H1 (cell line): ENCODE measurements at regions not wholly inside any gene's neighbourhood (a gene's known extent, or its start where the extent isn't known, plus 50 kb on each side); places are given as distances from the start of the nearest gene placed in this dataset.

Source experiments
- RAD21 ChIP-seq, 2 experiments: IDR thresholded peaks in 1 of 2; conservative IDR thresholded peaks in 1 of 2; 2 replicates each; pipeline ENCODE4 v1.6.1; 2011; ENCODE audit warnings: low read depth in 2 of 2, low read length in 2 of 2, improper control_type of control experiment in 1 of 2, inconsistent platforms in 1 of 2, mild to moderate bottlenecking in 1 of 2, moderate library complexity in 1 of 2
- SIN3A ChIP-seq, 2 experiments: IDR thresholded peaks in 1 of 2; conservative IDR thresholded peaks in 1 of 2; 2 replicates each; pipeline ENCODE4 v1.6.1; 2011 to 2012; ENCODE audit warnings: low read length in 2 of 2, improper control_type of control experiment in 1 of 2, low read depth in 1 of 2, mild to moderate bottlenecking in 1 of 2
- SIX5 ChIP-seq: IDR thresholded peaks from 2 replicates; pipeline ENCODE4 v1.6.1; 2011; ENCODE audit warnings: mild to moderate bottlenecking, low read depth, low read length
- YY1 ChIP-seq: IDR thresholded peaks from 2 replicates; pipeline ENCODE4 v1.6.1; 2011; ENCODE audit warnings: low read depth, mild to moderate bottlenecking, low read length
- TF ChIP-seq, protein P1 (sequence below): IDR thresholded peaks from 2 replicates; pipeline ENCODE4 v1.6.1; 2012; ENCODE audit warnings: inconsistent platforms

DNA sequence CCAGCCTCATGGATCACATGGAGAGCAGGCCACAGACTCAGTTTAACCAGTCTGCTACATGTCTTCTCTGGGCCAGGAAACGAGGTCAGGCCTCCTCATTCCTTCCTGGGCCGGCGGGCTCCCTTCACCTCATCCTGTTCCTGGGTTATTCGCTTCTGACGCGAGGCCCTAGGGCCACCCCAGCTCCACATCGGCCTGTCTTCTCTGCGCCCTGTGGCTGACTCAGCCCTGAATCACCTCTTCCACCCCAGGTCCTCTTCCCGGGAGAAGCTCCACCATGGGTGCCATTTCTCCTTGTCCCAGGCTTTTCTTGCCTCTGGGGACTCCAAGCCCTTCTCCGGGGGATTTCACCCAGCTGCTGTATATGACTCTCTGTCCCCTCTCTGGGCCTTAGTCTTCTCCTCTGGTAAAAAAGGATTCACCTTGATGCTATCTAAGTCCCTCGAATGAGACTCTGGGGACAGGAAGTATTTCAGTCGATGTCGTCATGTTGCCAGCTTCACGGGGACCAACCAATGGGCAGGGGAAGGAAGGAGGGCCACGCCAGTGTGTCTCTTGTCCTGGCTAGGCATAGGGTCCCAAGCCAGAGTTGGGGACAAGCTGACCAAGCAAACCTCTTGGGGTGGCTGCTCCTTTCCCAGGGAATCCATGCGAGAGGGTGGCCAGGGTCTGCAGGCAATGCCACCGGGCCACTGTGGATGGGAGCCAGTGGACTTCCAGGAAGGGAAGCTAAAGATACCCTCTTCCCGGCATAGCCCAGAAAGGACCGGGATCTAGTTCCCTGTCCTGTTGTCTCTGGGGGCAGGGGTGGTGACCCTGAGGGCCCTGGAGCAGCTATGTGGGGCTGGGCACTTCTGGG is 58.7 kb downstream of the SOCS3 start (continued):
- TF ChIP-seq SIX5 (no peak), RAD21 (IDR thresholded peaks at IDR 0.05 in 1 of 2, conservative IDR thresholded peaks at IDR 0.05 in 1 of 2; ENCODE audit: low read depth in 2 of 2, low read length in 2 of 2) (no peak), YY1 (no peak), SIN3A (conservative IDR thresholded peaks at IDR 0.05 in 1 of 2, IDR thresholded peaks at IDR 0.05 in 1 of 2; ENCODE audit: low read depth in 1 of 2, low read length in 2 of 2) (no peak)
- TF ChIP-seq, protein P1, sequence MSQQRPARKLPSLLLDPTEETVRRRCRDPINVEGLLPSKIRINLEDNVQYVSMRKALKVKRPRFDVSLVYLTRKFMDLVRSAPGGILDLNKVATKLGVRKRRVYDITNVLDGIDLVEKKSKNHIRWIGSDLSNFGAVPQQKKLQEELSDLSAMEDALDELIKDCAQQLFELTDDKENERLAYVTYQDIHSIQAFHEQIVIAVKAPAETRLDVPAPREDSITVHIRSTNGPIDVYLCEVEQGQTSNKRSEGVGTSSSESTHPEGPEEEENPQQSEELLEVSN = no peak
